Activated T-cell treated with anti-CD3 and anti-CD28 coated beads for 4 hours (primary cell): ENCODE measurements at regions not wholly inside any gene's neighbourhood (a gene's known extent, or its start where the extent isn't known, plus 50 kb on each side); places are given as distances from the start of the nearest gene placed in this dataset.

Experiments
- DNase-seq: peaks from one replicate; pipeline ENCODE4 v3.0.0-alpha.2; 2020

DNA sequence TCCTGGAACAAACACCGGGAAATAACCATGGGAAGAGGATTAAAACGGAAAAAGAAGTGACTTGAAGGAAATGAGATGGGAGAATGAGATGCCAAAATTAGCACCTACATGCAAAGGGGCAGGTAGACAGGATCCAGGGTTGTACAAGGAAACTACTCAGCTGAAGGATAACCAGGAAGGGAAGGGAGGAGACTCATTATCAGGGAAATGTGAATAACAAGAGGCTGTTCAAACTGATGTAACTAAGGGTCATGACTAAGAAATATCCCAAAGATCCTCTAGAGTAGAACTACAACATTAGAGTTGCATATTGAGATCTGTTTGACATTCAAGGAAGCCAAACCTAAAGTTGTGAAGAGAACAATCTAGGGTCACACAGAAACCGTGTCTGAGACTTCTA is 166.2 kb upstream of the SP8 start:
- no peak for DNase-seq

DNA sequence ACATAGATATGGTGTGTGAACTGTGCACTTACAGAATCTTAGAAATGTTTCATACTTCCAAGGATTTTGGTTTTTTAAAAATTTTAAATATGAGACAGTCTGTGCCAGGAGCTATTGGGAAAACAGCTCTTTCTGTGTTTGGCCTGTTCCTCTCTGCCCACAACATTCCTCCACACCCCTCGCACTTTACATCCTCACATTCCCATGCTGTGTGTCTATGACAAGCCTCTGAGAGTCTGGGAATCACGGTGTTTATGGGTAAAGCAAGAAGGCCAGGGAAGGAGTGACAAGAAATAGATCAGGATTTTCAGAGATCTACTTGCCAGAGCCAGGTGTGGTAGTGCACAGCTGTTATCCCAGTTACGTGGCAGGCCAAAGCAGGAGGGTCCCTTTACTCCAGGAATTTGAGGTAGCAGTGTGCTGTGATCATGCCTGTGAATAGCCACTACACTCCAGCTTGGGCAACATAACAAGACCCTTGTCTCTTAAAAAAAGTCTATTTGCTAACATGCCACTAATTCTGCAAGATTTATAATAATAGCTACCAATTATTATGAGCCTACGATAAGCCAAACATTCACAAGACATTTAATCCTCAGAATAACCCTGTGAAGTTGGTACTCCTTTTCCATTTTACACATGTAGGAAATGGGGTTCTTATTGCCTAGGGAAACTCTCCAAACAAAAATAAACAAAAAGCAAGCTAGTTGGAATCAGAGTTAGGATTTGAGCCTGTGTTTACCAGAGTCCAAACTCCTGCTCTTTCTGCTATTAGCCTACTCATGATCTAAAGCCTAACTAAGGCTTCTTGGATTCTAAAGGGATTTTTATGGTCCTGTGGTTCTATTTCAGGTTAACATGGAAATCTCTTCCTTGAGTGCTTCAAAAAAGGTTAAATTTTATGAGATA is 168.3 kb upstream of the SP8 start:
- DNase-seq = no peak

DNA sequence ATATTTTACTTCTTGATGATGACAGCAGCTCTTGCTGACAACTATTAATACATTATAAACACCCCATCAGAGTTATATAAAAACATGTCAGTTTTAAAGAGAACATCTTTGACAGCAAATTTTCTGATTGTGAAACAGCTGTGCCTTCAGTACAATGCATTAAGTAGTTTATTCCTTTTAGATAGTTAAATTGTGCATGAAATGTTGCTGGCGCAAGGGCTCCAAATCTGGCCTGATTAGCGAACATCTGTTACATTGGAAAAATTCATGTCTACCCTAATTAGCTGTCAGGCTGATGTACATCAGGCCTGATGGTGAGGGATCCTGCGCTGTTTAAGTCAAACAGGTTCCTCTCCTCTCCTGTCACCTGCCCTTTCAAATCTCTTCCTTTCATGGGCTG is 171.9 kb upstream of the SP8 start:
- no peak for DNase-seq

DNA sequence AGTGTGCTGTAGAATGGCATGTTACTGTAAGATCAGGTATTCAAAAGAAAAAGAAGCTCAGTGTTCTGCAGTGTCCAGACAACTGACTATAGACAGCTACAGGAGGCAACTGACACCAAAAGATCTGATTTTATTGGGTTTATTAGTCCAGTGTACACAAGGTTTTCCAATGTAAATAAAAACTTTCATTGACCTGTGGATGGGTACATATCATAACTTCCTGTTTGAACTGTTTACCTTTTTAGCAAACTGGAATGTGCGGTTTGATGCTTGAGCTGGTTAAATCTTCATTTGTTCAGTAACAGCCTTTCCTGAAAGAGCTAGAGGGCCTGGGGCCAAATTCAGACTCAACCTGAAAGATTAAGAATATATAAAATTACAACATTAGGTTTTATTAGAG is 172.6 kb upstream of the SP8 start:
- DNase-seq = no peak

DNA sequence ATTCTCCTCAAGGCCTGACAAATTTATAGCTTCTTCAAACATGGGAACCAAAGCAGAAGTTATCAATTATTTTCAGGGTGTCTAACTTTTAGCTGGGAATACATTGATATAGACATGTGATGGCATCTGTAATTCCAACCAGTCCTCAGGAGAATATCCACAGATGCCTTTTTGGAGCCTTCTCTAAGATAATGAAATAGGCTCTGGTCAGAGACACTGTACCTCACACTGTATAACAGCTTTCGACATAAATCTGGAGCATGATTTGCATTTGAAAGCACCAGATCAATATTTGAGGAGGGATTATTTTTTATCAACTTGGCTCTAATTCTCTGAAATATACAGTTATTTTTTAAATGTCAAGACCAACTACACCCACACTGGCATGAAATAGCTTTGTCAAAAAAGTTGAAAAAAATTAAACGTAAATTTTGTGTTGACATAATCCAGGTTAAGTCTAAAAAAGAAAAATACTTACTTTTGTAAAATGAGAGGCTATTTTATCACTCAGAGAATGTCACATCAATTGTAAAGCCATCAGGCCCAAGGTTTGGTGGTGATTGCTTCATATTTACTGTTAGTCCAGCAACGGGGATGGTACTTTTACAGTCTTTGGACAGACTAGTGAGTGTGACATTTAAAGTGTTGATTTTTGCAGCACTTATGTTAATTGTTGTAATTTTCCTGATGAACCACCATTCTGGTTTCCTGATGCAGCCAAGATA is 177.0 kb upstream of the SP8 start:
- DNase-seq = no peak

DNA sequence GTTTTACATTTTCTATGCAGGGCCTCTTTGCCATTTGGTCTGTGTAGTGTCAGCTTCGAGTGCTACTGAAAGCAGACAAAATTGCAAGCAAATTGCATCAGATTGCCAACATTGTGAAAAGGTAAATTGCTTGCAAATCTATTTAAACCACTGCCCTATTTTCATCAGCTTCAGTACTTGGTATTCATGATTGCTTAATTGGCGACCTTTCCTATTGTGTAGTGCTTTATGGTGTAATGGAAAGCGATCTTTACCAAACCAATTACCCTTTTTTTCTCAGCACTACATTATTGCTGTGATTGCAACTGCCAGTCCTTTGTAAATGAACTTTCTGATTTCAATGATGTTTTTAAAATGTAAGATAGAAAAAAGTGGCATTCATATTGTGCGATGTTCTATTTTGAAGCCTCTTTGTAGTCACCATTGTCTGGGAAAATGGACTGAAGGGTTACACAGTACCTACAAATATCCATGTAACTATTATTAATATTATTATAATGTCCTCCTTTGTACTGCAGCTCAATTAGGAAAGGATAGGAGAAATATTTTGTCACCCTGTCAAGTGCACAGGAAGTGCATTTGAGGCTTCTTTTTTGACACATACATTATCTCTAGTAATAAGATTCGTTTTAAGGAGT is 177.7 kb upstream of the SP8 start:
- DNase-seq = no peak

DNA sequence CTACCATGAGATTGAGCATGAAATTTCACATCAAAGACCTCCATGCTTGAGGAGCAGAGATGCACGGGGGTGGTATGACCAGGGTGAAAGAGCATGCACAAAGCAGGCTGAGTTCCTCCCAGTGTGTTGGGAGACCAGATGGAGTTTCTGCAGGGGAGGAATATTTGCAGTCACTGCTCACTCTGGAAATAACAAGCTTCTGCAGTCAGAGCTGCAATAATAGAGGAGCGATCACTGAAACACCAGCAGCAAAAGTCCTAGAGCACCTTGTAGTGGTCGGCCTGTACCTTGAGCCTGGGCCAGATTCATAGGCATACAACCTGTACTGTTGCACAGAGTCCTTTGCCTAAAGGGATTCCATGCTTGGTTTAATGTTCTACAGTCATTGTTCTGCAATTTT is 184.5 kb upstream of the SP8 start:
- no peak for DNase-seq

DNA sequence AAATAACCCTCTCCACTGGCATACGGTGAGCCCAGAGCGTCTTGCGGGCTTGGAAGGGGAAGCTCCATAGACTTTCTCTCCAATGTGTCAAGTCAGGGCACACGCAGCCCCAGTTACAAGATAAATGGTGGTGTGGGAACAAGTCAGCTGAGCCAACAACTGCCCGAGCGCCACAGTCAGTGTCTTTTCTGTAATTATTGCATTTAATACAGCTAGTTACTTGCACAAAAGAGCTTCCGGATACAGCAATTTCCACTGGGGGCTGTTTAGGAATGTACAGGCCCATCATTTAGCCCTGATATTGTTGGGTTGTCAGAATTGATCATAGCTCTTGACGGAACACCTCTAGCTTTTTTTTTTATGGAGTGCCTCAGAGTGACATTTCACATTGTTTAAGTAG is 193.5 kb upstream of the SP8 start:
- DNase-seq = no peak

DNA sequence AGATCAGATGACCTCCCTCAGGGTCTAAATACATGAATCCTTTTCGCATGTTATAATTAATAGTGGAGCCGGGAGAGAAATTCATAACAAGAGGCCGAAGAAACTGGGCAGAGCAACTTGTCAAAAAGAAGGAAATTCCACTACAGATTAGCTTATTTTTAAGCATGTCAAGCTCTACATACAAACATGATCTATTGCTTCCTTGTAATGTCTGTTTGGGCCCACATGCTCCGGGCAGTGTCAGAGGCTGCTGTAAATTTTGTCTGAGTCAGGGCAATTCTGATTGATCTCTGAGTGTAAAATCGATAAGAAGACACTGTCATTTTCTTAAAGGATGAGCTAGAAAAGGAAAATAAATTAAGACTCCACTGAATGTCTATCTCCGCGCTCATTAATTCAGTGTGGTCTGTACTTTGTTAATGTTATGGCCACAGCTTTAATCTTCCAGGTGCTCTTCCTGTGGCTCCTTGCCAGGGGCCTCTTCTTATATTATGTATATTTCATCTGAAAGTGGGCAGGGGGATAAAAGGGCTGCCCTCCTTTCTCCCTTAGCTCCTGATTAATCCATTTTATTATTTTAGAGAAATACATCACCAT is 194.1 kb upstream of the SP8 start:
- DNase-seq = no peak

DNA sequence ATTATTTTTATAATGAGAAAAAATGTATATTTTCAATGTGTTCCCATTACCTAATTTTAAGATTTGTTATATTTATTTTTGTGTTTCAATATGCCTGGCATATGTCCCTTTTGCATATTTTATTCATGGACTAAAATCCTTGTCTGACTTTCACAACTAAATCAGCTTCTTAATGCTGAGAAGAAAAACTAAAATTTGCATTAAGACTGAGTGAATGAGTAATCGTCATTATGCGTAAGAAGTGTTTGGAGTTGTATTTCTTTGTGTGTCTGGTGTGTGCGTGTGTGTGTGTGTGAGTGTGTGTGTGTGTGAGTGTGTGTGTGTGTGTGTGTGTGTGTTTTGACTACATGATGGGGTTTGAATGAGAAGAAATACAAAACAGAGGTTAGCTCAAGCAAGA is 201.7 kb upstream of the SP8 start:
- DNase-seq = no peak

DNA sequence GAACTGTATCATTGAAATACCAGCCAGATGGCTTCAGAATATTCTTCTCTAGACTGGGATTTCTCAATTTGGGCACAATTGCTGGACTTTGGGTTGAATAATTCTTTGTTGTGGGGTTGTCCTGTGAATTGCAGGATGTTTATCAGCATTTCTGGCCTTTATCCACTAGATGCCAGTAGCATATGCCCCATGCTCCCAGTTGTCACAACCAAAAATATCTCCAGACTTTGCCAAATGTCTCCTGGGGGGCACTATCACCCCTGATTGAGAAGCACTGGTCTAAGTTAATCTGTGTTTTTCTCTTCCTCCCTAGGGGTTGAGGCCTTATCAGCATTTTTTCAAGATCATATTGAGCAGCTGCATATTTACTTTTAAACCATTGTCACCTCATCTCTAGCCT is 204.9 kb upstream of the SP8 start:
- no peak for DNase-seq

DNA sequence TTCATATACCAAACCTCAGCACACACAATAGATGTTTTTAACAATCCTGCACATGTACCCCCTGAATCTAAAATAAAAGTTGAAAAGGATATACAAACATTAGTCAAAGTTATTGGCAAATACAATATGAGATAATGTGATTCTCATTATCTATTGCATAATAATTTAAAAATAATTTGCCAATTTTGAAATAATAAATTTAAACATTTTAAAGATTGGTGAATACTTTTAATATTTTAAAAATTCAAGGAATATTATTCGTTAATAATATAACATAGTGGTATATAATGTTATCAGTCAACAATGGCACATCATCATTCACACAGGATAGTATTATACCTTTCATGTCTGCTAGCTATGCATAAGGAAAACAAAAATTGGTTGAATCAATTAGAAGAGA is 207.0 kb upstream of the SP8 start:
- DNase-seq = no peak

DNA sequence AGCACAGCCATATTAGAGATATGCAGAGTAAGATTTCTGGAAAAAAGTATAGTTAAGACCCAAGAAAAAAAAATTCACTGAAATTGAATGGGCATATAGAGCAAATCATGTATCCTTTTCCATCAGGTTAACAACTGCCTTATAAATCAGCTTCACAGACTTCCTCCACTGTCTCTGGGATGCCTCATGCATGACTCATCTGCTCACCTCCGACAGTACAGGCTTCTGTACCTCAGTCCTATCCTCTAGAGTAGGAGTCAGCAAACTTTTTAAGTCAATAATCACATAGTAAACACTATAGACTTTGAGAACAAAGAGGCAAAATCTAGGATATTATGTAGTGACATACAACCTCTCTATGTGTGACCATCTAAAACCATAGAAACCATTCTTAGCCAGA is 211.6 kb upstream of the SP8 start:
- DNase-seq = no peak

DNA sequence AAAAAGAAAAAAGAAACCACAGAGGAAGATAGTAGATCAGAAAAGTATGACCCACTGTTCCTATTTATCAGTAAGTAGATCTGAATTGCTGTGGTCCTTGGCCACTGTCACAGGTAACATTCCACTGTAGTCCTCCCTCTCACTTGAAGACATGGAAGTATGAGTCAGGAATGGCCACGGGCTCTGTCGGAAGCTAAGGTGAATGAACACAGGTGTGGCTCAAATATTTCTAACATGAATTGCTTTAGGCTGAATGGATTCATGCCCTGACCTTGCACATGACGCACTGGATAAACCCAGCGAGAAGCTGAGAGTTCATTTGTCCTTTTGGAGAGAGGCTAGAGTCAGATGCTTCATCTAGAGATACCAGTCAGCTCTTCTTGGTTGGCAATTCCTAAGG is 224.5 kb upstream of the SP8 start:
- DNase-seq = no peak

DNA sequence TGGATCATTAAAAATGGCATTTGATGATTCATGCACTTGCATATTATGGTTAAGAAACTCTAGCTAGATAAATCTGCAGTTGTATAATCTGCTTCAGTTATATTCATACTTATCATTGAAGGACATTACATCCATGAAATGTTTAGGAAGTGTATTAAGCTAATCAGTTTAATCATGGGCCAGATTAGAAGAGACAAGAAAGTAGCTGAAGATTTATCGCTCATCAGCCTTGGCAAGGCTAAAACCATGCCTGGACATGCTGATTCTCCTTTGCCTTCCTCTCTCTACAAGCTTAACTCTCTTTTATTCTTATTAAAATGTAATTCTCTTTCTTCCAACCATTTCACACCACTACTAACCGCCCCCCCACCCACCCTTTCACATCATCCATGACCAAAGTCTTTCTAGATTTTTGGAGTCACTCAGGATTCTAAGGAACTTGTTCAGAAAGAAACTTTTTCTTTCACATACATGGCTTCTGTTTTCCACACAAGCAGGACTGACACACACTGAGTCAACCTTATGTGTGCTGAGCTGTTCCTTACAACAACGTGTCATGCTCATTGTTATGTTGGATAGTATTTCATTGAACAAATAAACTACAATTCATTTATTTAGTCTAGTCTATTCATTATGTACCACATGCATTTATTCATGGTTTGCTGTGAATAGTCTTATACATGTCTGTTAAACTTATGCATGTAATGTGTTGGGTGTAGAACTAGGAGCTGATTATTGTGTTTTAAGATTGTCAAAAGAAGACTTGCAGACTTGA is 227.3 kb upstream of the SP8 start:
- no peak for DNase-seq

DNA sequence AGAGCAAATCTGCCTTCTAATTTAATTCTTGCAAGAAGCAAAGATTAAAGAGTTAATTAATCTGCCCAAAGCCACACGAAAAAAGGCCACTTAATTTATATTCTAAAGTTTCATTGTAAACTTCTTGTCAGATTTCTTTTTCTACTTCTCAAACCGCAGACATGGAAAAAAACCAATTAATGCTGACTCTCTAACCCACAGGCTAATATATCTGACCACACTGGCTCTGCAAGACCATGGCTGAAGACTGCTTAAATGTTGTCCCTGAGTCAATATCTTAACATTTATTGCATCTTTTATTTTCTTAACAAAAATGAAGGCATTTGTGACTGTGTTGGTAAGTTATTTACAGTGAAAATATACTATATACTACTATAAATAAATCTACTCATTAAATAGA is 234.0 kb upstream of the SP8 start:
- no peak for DNase-seq

DNA sequence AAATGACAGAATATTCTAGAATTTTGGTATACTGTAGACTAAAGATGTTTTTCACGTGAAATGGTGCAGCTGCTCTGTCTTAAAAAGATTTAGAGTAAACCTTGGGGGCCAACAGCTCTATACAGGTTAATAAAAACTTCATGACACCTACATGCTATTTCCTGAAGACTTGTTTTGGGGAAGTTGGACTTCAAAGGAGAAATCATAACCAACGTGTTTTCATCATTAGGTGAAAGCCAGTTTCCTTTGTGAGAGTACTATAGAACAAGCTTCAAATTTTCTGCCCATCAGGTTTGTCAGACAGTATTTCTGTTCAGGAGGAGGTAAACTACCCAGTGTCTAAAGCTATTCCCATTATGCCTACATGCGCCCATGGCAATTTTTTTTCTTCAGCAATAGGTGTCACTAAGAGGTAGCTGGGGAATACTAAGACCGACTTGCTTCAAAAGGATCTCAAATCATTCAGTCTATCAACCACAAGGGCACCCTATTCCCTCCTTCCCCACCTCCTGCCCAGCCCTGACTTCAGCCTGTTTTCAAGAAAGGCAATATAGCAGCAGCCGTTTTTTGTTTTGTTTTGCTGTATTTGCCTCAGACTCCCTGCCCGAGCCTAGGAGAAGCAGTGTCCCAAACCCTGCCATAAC is 237.3 kb upstream of the SP8 start:
- no peak for DNase-seq

DNA sequence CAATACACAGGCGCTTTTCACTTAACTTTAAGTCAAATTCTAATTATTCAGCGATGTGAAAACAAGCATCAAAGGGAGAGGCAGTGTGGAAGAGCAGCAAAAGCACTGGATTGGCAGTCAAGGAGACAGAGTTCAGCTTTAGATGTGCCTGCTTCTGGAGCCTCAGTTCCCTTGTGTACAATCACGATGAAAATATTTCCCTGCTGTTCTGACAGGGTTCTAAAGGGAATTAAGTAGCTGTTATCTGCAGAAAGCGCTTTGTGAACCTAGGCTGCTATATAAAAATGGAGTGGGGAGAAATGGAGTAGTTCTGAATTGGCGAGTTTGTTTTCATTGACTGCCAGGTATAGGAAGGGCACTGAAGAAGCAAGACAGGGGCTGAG is 237.8 kb upstream of the SP8 start:
- DNase-seq = no peak

DNA sequence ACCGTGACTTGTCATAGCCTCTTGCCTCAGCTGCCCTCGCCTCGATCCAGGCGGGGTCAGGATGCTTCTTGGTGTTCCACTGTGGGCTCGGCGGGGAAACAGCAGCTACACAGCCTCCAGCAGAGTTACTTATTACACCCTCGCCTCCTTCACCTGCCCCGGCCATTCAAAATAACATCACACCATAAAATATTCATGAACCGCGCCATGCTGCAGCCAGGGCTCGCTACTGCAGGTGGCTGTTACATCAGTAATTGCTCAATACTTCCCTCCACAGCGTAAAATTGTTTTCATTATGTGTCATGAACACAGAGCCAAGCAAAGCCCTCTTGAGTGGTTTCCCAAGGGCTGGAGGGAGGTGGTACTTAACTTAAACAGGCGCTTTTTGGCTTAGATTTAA is 241.5 kb upstream of the SP8 start:
- no peak for DNase-seq

DNA sequence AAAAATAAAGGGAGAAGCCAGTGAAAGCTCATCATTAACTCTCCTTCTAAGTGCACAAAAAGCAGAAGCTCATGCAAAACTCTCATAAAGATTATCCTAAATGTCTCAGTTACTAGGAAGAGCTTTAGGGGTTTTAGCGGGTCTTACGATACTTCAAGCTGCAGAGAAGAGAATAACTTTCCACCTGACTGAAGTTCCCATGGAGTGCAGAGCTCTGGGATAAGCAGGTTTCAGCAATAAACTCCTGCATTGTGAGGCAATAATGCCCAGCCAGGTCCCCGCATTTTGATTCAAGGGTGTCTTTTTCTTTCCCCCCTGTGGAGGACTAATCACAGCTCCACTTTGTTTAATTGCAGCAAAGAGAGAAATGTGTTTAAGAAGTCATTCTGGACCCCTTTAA is 241.9 kb upstream of the SP8 start:
- no peak for DNase-seq

DNA sequence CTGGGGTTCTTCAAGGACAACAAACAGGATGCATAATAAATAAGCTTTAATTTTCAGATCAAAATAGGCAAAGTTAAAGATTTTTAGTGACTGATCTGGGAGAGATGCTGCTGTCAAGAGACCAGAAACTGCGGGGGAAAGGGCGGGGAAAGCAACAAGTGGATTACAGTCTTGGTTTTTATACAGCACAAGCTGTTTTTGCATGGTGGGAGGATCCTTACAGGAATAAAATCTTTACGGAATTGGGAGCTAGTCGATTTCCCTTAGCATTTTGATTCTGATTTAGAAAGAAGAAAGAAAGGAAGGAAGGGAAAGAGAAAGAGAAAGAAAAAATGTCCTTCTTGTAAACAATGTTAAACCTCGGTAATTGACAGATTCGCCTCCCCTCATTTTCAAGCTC is 242.3 kb upstream of the SP8 start:
- no peak for DNase-seq

DNA sequence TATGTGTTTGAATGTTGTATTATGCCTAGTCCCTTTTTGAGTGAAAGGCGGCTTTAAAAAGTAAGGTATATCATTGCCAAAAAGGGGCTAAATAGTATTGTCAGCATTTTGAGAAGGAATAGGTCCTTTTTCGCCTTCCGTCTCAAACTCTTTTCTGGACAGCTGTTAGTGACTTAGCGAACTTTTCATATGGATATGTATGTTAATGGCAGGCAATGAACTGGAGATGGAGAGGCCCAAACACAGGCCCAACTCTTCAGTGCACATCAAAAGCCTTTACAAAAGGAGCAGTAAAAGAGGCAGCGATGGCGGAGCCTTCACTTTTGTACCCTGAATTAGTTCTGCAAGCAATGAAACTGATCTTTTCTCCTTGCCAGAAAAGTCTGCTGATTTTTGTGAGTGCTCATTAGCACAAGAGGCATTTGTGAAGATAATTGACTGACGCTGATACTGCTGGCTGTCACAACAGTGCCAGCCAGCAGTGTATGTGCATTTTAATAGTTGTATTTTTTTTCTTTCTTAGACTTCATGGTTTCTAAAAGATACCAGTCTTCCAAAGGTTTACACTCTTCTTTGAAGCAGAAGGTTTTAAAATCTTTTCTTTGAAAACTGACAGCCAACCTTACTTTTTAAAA is 243.7 kb upstream of the SP8 start:
- no peak for DNase-seq
